GM23338 (cell line): ENCODE measurements at regions not wholly inside any gene's neighbourhood (a gene's known extent, or its start where the extent isn't known, plus 50 kb on each side); places are given as distances from the start of the nearest gene placed in this dataset.

Experiments used
- CTCF ChIP-seq, 2 experiments: fragments of 200-600 bp in 1 of 2; sonication (generic) in 1 of 2; conservative IDR thresholded peaks; 2 replicates each; pipeline versions ENCODE4 v1.5.1 to v1.6.1; 2016 to 2017; ENCODE audit warnings: antibody characterized with exemption in 2 of 2, low read depth in 2 of 2, mild to moderate bottlenecking in 2 of 2, moderate library complexity in 1 of 2
- EZH2 ChIP-seq: fragments of 200-600 bp; sonication (generic); IDR thresholded peaks from one replicate; pipeline ENCODE4 v1.8.0; 2017; ENCODE audit warnings: antibody characterized with exemption, mild to moderate bottlenecking, low read depth; ENCODE audit not compliant: unreplicated experiment
- EZH2phosphoT487 ChIP-seq: fragments of 200-600 bp; sonication (generic); IDR thresholded peaks from one replicate; pipeline ENCODE4 v1.8.1; 2018; ENCODE audit warnings: antibody characterized with exemption; ENCODE audit not compliant: unreplicated experiment
- NANOG ChIP-seq: IDR thresholded peaks from 2 replicates; pipeline ENCODE4 v1.6.1; 2016; ENCODE audit warnings: antibody characterized with exemption, borderline replicate concordance
- POLR2AphosphoS5 ChIP-seq: IDR thresholded peaks from 2 replicates; pipeline ENCODE4 v1.6.1; 2016; ENCODE audit warnings: antibody characterized with exemption, low read depth
- REST ChIP-seq: IDR thresholded peaks from one replicate; pipeline ENCODE4 v1.6.1; 2018; ENCODE audit warnings: antibody characterized with exemption; ENCODE audit not compliant: unreplicated experiment

GRCh38 chr16:35200662-35201061 lies 1741.2 kb downstream of the TP53TG3F start:
- TF ChIP-seq CTCF (conservative IDR thresholded peaks at IDR 0.05; ENCODE audit: low read depth in 2 of 2) (no peak), EZH2 (no peak), EZH2phosphoT487 (no peak), REST (no peak), NANOG (no peak), POLR2AphosphoS5 (no peak)
